ENCODE measurements at regions not wholly inside any gene's neighbourhood (a gene's known extent, or its start where the extent isn't known, plus 50 kb on each side); places are given as distances from the start of the nearest gene placed in this dataset.

GRCh38 chr15:25557926-25558325, 119.1 kb upstream of the UBE3A start:
- no peak for DNase-seq

- DNase-seq = no peak
Measured at GRCh38 chr15:25556136-25556535, 117.3 kb upstream of the UBE3A start.

- DNase-seq = no peak
Measured at GRCh38 chr15:25554640-25555039, 115.8 kb upstream of the UBE3A start.

GRCh38 chr15:25548600-25548999, 109.8 kb upstream of the UBE3A start:
- no peak for DNase-seq

GRCh38 chr15:25545889-25546288, 107.1 kb upstream of the UBE3A start:
- DNase-seq = no peak

- DNase-seq = no peak
Measured at GRCh38 chr15:25545017-25545416, 106.2 kb upstream of the UBE3A start.

GRCh38 chr15:25544076-25544475, 105.3 kb upstream of the UBE3A start:
- DNase-seq = no peak

GRCh38 chr15:25543196-25543595, 104.4 kb upstream of the UBE3A start:
- peak; percentile 1 for DNase-seq

GRCh38 chr15:25541228-25541627, 102.4 kb upstream of the UBE3A start:
- no peak for DNase-seq

- no peak for DNase-seq
Measured at GRCh38 chr15:25536801-25537611, 98.2 kb upstream of the UBE3A start.

GRCh38 chr15:25535866-25536265, 97.0 kb upstream of the UBE3A start:
- no peak for DNase-seq

GRCh38 chr15:25534293-25534692, 95.5 kb upstream of the UBE3A start:
- DNase-seq = no peak

- DNase-seq = no peak
Measured at GRCh38 chr15:25532269-25533140, 93.7 kb upstream of the UBE3A start.

GRCh38 chr15:25529774-25530173, 91.0 kb upstream of the UBE3A start:
- no peak for DNase-seq

- DNase-seq = no peak
Measured at GRCh38 chr15:25527118-25527517, 88.3 kb upstream of the UBE3A start.

- DNase-seq = no peak
Measured at GRCh38 chr15:25525741-25526140, 86.9 kb upstream of the UBE3A start.

GRCh38 chr15:25515633-25516032, 76.8 kb upstream of the UBE3A start:
- no peak for DNase-seq

- DNase-seq = no peak
Measured at GRCh38 chr15:25514522-25514921, 75.7 kb upstream of the UBE3A start.

GRCh38 chr15:25512957-25513356, 74.1 kb upstream of the UBE3A start:
- DNase-seq = no peak

GRCh38 chr15:25510146-25510545, 71.3 kb upstream of the UBE3A start:
- no peak for DNase-seq

GRCh38 chr15:25509703-25510102, 70.9 kb upstream of the UBE3A start:
- DNase-seq = no peak

GRCh38 chr15:25508369-25509002, 69.7 kb upstream of the UBE3A start:
- no peak for DNase-seq

GRCh38 chr15:25504307-25504706, 65.5 kb upstream of the UBE3A start:
- no peak for DNase-seq

Data from SHP77 treated with DMSO at 0.1 percent for 48 hours (cell line).